Activated CD4-positive, CD25-positive, alpha-beta regulatory T cell treated with anti-CD3 and anti-CD28 coated beads, Interleukin-2, amount 50 U/mL, for 16 hours (primary cell): ENCODE measurements at regions not wholly inside any gene's neighbourhood (a gene's known extent, or its start where the extent isn't known, plus 50 kb on each side); places are given as distances from the start of the nearest gene placed in this dataset.
"Not testable (repeated sequence)": the region's sequence is repeated elsewhere in the genome, so short reads cannot be mapped to it uniquely, and the experiment has no call there.

Experiments used
- DNase-seq: peaks from one replicate; pipeline ENCODE4 v3.0.0-alpha.2; 2020; ENCODE audit warnings: low read depth, low spot score

- not testable (repeated sequence) for DNase-seq
Measured at GRCh38 chr1:761791-762190, 75.3 kb upstream of the OR4F16 start.

- DNase-seq = not testable (repeated sequence)
Measured at GRCh38 chr1:771449-771848, 85.0 kb upstream of the OR4F16 start.

GRCh38 chr1:777480-778180 lies 91.2 kb upstream of the OR4F16 start:
- not testable (repeated sequence) for DNase-seq

GRCh38 chr1:778451-779278 lies 92.2 kb upstream of the OR4F16 start:
- peak; percentile 98 for DNase-seq

GRCh38 chr1:779621-780020 lies 93.2 kb upstream of the OR4F16 start:
- DNase-seq = not testable (repeated sequence)

- no peak for DNase-seq
Measured at GRCh38 chr1:788835-789234, 102.4 kb upstream of the OR4F16 start.

GRCh38 chr1:789606-790005 lies 103.2 kb upstream of the OR4F16 start:
- not testable (repeated sequence) for DNase-seq

GRCh38 chr1:790388-790930 lies 104.0 kb upstream of the OR4F16 start:
- not testable (repeated sequence) for DNase-seq

- not testable (repeated sequence) for DNase-seq
Measured at GRCh38 chr1:794310-794709, 107.9 kb upstream of the OR4F16 start.

GRCh38 chr1:794918-795584 lies 108.6 kb upstream of the OR4F16 start:
- DNase-seq = not testable (repeated sequence)

- DNase-seq = not testable (repeated sequence)
Measured at GRCh38 chr1:797649-798048, 111.2 kb upstream of the OR4F16 start.

- not testable (repeated sequence) for DNase-seq
Measured at GRCh38 chr1:800397-800796, 113.9 kb upstream of the OR4F16 start.

GRCh38 chr1:804378-805115 lies 118.1 kb upstream of the OR4F16 start:
- not testable (repeated sequence) for DNase-seq

GRCh38 chr1:805310-805709 lies 118.4 kb upstream of the SAMD11 start:
- DNase-seq = not testable (repeated sequence)

- not testable (repeated sequence) for DNase-seq
Measured at GRCh38 chr1:807066-807465, 116.7 kb upstream of the SAMD11 start.

- DNase-seq = not testable (repeated sequence)
Measured at GRCh38 chr1:807699-808390, 115.9 kb upstream of the SAMD11 start.

- not testable (repeated sequence) for DNase-seq
Measured at GRCh38 chr1:810949-811348, 112.8 kb upstream of the SAMD11 start.

- not testable (repeated sequence) for DNase-seq
Measured at GRCh38 chr1:812535-813127, 111.1 kb upstream of the SAMD11 start.

- DNase-seq = not testable (repeated sequence)
Measured at GRCh38 chr1:814543-814942, 109.2 kb upstream of the SAMD11 start.
